ENCODE measurements at regions not wholly inside any gene's neighbourhood (a gene's known extent, or its start where the extent isn't known, plus 50 kb on each side); places are given as distances from the start of the nearest gene placed in this dataset.

- Histone ChIP-seq H3K4me2 (ENCODE audit: low read length) (no peak overlapping the region), H3K9me3 (ENCODE audit: control insufficient read depth in 1 of 2, insufficient read depth in 1 of 2, low read depth in 1 of 2, low read length in 2 of 2) (no peaks in the 10 kb centered on the region), H3K4me1 (ENCODE audit: control insufficient read depth in 1 of 2, insufficient read depth in 2 of 2, low read length in 2 of 2) (no peaks in the 10 kb centered on the region), H4K20me1 (ENCODE audit: insufficient read depth) (no peaks in the 10 kb centered on the region), H3K79me2 (ENCODE audit: insufficient read depth, low read length) (no peaks in the 10 kb centered on the region), H3K9ac (ENCODE audit: low read length) (no peak overlapping the region), H3K27ac (ENCODE audit: low read depth, low read length) (no peak overlapping the region), H3K4me3 (replicated peaks in 1 of 2; ENCODE audit: low read depth in 1 of 2, low read length in 2 of 2) (no peak overlapping the region), H3K9me2 (ENCODE audit: insufficient read depth) (no peaks in the 10 kb centered on the region), H3K36me3 (ENCODE audit: control insufficient read depth in 1 of 2, insufficient read depth in 2 of 2, low read length in 2 of 2) (no peaks in the 10 kb centered on the region), H3K27me3 (ENCODE audit: insufficient read depth, low read length) (peaks cover 10% of the 10 kb centered on the region; the same call in 1 of the 2 replicates), H2AFZ (ENCODE audit: low read depth, low read length, poor library complexity, severe bottlenecking) (no peak overlapping the region)
- intact Hi-C loops (cut with micrococcal nuclease) = no loop called here
- TF ChIP-seq SP1 (IDR thresholded peaks at IDR 0.05; ENCODE audit: low read depth) (no peak), CEBPB (IDR thresholded peaks at IDR 0.05; ENCODE audit: low read depth) (no peak), ELF1 (IDR thresholded peaks at IDR 0.05; ENCODE audit: borderline replicate concordance, low read depth) (no peak), SRF (IDR thresholded peaks at IDR 0.05; ENCODE audit: low read depth) (no peak), JUND (IDR thresholded peaks at IDR 0.05) (no peak), CTCF (IDR thresholded peaks at IDR 0.05 in 2 of 3, conservative IDR thresholded peaks at IDR 0.05 in 1 of 3; ENCODE audit: borderline replicate concordance in 1 of 3, insufficient read depth in 1 of 3, low read depth in 2 of 3, low read length in 2 of 3) (no peak), POLR2A (IDR thresholded peaks at IDR 0.05; ENCODE audit: borderline replicate concordance, extremely low read depth, insufficient read depth, insufficient read length) (no peak), REST (IDR thresholded peaks at IDR 0.05; ENCODE audit: low read depth) (no peak), YY1 (IDR thresholded peaks at IDR 0.05; ENCODE audit: extremely low read depth, insufficient replicate concordance, low read depth, low read length) (no peak), RAD21 (IDR thresholded peaks at IDR 0.05; ENCODE audit: low read depth) (no peak), POLR2AphosphoS5 (IDR thresholded peaks at IDR 0.05; ENCODE audit: low read depth, low read length) (no peak), EZH2 (IDR thresholded peaks at IDR 0.05) (no peak), ZFX (IDR thresholded peaks at IDR 0.05) (no peak), CBX3 (IDR thresholded peaks at IDR 0.05; ENCODE audit: low read depth) (no peak)
- POLR2A ChIA-PET = no interaction called here
- no TSS peak for BruUV-seq (replicated peaks)
- DNase-seq (ENCODE audit: low read depth, low spot score) (no peak), ATAC-seq (no peak)
- CTCF ChIA-PET = no interaction called here
- RAD21 ChIA-PET (ENCODE audit: low non-redundant PET in 1 of 2, low total read pairs in 2 of 2, uncharacterized antibody in 2 of 2, unreplicated experiment in 2 of 2) = no interaction called here
These were observed 92.4 kb upstream of the PGBD5 start for GRCh38 chr1:230518511-230518910.
